ENCODE measurements at regions not wholly inside any gene's neighbourhood (a gene's known extent, or its start where the extent isn't known, plus 50 kb on each side); places are given as distances from the start of the nearest gene placed in this dataset.
A peak's percentile ranks its signal among the peaks of the same experiment; 100 is the strongest.

DNA sequence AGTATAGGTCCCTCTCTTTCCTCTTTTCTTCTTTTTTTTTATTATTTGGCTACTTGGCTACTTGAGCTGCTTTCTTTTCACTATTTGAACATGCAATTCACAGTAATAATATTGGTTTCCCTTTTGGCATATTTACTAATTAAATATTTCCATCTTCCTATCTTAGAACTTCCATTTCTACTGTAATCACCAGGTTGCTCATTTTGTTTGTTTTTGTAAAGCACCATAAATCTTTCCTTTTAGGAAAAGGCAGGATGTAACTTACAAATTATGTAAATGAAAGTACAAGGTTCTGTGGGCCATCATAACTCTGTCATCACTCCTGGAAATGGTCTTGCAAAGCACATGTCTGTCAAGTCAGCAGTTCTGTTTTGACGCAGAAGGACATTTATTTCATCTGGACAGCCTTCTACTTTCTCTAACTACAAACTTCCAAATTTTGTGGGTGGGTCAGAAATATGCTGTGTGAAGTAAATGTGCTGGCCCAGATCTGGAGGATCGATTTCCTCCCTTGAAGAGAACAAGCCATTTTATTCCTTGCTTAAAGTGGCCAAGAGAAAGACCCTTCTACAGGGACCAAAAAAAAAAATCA, 71.7 kb upstream of the TNFSF18 start:
- H2BK12ac ChIP-seq (ENCODE audit: insufficient read length, low read depth, low read length) = no peak overlapping the region
- no peak for DNase-seq
- Mint-ChIP-seq H3K27me3 (ENCODE audit: low read depth) (no peaks in the 10 kb centered on the region), H3K4me3 (no peak overlapping the region; a peak in 1 of 5 replicates), H3K9me3 (no peaks in the 10 kb centered on the region), H3K36me3 (ENCODE audit: insufficient read depth in 1 of 3, low read depth in 3 of 3) (no peaks in the 10 kb centered on the region), H3K4me1 (peaks cover 30 to 33% of the 10 kb centered on the region in 2 experiments), H3K27ac (peak overlapping the region; percentile 38 to 86 (median 84); a peak in 3 of 7 replicates)
- no peak overlapping the region for H4K8ac ChIP-seq (replicated peaks; ENCODE audit: insufficient read length, low read depth, low read length)
- H2BK15ac ChIP-seq (ENCODE audit: low read depth, low read length) = no peak overlapping the region
- no peak overlapping the region for H3T11ph ChIP-seq (ENCODE audit: low read length)
- no peak overlapping the region for H3K9ac ChIP-seq (ENCODE audit: extremely low read depth, insufficient read length, low read length)
- H2BK120ac ChIP-seq (ENCODE audit: low read depth, low read length, poor library complexity, severe bottlenecking) = peak overlapping the region; percentile 9
- H4K20me1 ChIP-seq (ENCODE audit: control insufficient read depth, insufficient read depth, insufficient read length) = no peaks in the 10 kb centered on the region
- no peaks in the 10 kb centered on the region for H3K23me2 ChIP-seq (ENCODE audit: insufficient read length, low read depth, low read length, poor library complexity, severe bottlenecking)
- no peak overlapping the region for H2BK20ac ChIP-seq (ENCODE audit: low read depth, low read length, poor library complexity, severe bottlenecking)
- H3K23ac ChIP-seq (ENCODE audit: insufficient read length, low read depth, low read length) = no peak overlapping the region
- H3K27ac ChIP-seq (ENCODE audit: insufficient read length, low read depth, low read length) = peak overlapping the region; percentile 43
- H3K79me2 ChIP-seq (ENCODE audit: insufficient read depth, low read length) = no peaks in the 10 kb centered on the region
- no peaks in the 10 kb centered on the region for H3K27me3 ChIP-seq (ENCODE audit: insufficient read depth, low read length)
- H3K9me3 ChIP-seq (ENCODE audit: control insufficient read depth, low read depth, low read length) = no peaks in the 10 kb centered on the region
- H3K56ac ChIP-seq (ENCODE audit: insufficient read length, low read depth, low read length) = no peak overlapping the region
- peak overlapping the region; percentile 49 for H2AFZ ChIP-seq (ENCODE audit: low read length)
- H3K4ac ChIP-seq (ENCODE audit: low read depth, low read length) = no peak overlapping the region
- H2AK5ac ChIP-seq (ENCODE audit: insufficient read length, low read length) = no peak overlapping the region
- no peak overlapping the region for H3K18ac ChIP-seq (ENCODE audit: insufficient read length, low read depth, low read length)
- no peak overlapping the region for H2BK5ac ChIP-seq (ENCODE audit: insufficient read length, low read length)
- H3K14ac ChIP-seq (ENCODE audit: insufficient read depth, low read length) = no peak overlapping the region
- H4K5ac ChIP-seq (ENCODE audit: insufficient read length, low read depth, low read length) = no peak overlapping the region
- no CpG with 5 or more reads among the region's 2 CpGs for WGBS (ENCODE audit: extremely low coverage, insufficient read length, low lambda C conversion rate)
- H3K4me1 ChIP-seq (ENCODE audit: insufficient read depth, low read length) = peaks cover 6% of the 10 kb centered on the region; the same call in 1 of the 2 replicates
- no peak overlapping the region for H3K4me2 ChIP-seq (ENCODE audit: insufficient read depth, insufficient read length, low read length)
- no peak overlapping the region for H4K91ac ChIP-seq (ENCODE audit: insufficient read length, low read depth, low read length)
- TF ChIP-seq CTCF (conservative IDR thresholded peaks at IDR 0.05) = no peak
- H3K79me1 ChIP-seq (ENCODE audit: insufficient read depth, low read depth, low read length, poor library complexity, severe bottlenecking) = no peaks in the 10 kb centered on the region

Data from H9 (cell line).